ENCODE measurements at regions not wholly inside any gene's neighbourhood (a gene's known extent, or its start where the extent isn't known, plus 50 kb on each side); places are given as distances from the start of the nearest gene placed in this dataset.
"Not testable (repeated sequence)": the region's sequence is repeated elsewhere in the genome, so short reads cannot be mapped to it uniquely, and the experiment has no call there.

DNA sequence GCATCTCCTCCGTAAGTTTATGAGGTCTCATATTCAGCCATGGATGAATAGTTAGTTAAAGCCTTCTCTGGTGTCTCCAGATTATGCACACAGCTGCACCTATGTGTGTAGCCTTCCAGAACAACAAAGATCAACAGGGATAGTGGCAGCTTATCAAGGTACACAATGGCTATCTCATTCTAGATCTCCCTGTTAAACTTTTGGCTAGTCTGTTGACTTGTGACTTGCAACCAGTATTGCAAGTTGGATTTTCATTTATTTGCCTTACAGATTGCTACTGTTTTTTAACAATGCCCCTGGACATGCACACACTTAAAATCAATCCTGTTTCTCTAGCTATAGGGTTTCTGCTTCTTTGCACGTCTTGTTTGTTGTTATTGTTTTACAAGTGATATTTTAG, 363.2 kb downstream of the OMA1 start (continued):
- TF ChIP-seq ZFP30 (CRISPR knock-in tag; IDR thresholded peaks at IDR 0.05) (no peak), CSDC2 (CRISPR knock-in tag; IDR thresholded peaks at IDR 0.05) (no peak), BACH2 (CRISPR knock-in tag; IDR thresholded peaks at IDR 0.05; ENCODE audit: borderline replicate concordance) (no peak), PPARA (CRISPR knock-in tag; IDR thresholded peaks at IDR 0.05; ENCODE audit: borderline replicate concordance) (no peak), ARNTL (CRISPR knock-in tag; IDR thresholded peaks at IDR 0.05; ENCODE audit: borderline replicate concordance, low read depth) (no peak), CSRNP3 (CRISPR knock-in tag; IDR thresholded peaks at IDR 0.05) (no peak)

GRCh38 chr1:58180537-58180936, 366.0 kb downstream of the OMA1 start:
- ATAC-seq = no peak
- no peak for TF ChIP-seq OSR1 (CRISPR knock-in tag; IDR thresholded peaks at IDR 0.05)
- TF ChIP-seq ZC3H10 (CRISPR knock-in tag; IDR thresholded peaks at IDR 0.05) = no peak
- TF ChIP-seq BACH2 (CRISPR knock-in tag; IDR thresholded peaks at IDR 0.05; ENCODE audit: borderline replicate concordance) = no peak
- no peak for TF ChIP-seq ZNF8 (CRISPR knock-in tag; IDR thresholded peaks at IDR 0.05)
- no peak for TF ChIP-seq TCF4 (CRISPR knock-in tag; IDR thresholded peaks at IDR 0.05; ENCODE audit: borderline replicate concordance)

DNA sequence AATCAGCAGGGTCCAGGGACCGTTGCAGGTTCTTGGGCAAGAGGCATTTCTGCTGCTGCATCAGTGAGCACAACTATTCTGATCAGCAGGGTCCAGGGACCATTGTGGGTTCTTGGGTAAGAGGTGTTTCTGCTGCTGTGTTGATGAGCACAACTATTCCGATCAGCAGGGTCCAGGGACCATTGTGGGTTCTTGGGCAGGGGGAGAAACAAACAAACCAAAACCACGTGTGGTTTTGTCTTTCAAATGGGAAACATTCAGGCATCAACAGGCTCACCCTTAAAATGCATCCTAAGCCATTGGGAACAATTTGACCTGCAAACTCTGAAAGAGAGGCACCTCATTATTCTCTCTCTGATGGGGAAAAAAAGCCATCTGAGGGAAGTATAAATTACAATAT, 377.4 kb downstream of the OMA1 start:
- not testable (repeated sequence) for ATAC-seq

GRCh38 chr1:58167131-58167530, 379.4 kb downstream of the OMA1 start:
- ATAC-seq = not testable (repeated sequence)

GRCh38 chr1:58166417-58166816, 380.1 kb downstream of the OMA1 start:
- TF ChIP-seq ZNF565 (CRISPR knock-in tag; conservative IDR thresholded peaks at IDR 0.05; ENCODE audit: low read depth) (no peak), ZC3H10 (CRISPR knock-in tag; IDR thresholded peaks at IDR 0.05) (no peak), PPARA (CRISPR knock-in tag; IDR thresholded peaks at IDR 0.05; ENCODE audit: borderline replicate concordance) (no peak), OSR1 (CRISPR knock-in tag; IDR thresholded peaks at IDR 0.05) (no peak), PATZ1 (CRISPR knock-in tag; IDR thresholded peaks at IDR 0.05; ENCODE audit: borderline replicate concordance) (no peak), ISL1 (CRISPR knock-in tag; IDR thresholded peaks at IDR 0.05) (no peak), BACH2 (CRISPR knock-in tag; IDR thresholded peaks at IDR 0.05; ENCODE audit: borderline replicate concordance) (no peak), ZFP30 (CRISPR knock-in tag; IDR thresholded peaks at IDR 0.05) (no peak), ZNF70 (CRISPR knock-in tag; IDR thresholded peaks at IDR 0.05) (no peak), ARNTL (CRISPR knock-in tag; IDR thresholded peaks at IDR 0.05; ENCODE audit: borderline replicate concordance, low read depth) (no peak), TCF4 (CRISPR knock-in tag; IDR thresholded peaks at IDR 0.05; ENCODE audit: borderline replicate concordance) (no peak), GLIS3 (CRISPR knock-in tag; IDR thresholded peaks at IDR 0.05) (no peak)
- TF ChIP-seq, protein P1, sequence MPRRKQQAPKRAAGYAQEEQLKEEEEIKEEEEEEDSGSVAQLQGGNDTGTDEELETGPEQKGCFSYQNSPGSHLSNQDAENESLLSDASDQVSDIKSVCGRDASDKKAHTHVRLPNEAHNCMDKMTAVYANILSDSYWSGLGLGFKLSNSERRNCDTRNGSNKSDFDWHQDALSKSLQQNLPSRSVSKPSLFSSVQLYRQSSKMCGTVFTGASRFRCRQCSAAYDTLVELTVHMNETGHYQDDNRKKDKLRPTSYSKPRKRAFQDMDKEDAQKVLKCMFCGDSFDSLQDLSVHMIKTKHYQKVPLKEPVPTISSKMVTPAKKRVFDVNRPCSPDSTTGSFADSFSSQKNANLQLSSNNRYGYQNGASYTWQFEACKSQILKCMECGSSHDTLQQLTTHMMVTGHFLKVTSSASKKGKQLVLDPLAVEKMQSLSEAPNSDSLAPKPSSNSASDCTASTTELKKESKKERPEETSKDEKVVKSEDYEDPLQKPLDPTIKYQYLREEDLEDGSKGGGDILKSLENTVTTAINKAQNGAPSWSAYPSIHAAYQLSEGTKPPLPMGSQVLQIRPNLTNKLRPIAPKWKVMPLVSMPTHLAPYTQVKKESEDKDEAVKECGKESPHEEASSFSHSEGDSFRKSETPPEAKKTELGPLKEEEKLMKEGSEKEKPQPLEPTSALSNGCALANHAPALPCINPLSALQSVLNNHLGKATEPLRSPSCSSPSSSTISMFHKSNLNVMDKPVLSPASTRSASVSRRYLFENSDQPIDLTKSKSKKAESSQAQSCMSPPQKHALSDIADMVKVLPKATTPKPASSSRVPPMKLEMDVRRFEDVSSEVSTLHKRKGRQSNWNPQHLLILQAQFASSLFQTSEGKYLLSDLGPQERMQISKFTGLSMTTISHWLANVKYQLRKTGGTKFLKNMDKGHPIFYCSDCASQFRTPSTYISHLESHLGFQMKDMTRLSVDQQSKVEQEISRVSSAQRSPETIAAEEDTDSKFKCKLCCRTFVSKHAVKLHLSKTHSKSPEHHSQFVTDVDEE (CRISPR knock-in tag; IDR thresholded peaks at IDR 0.05) = no peak
- TF ChIP-seq, protein P2, sequence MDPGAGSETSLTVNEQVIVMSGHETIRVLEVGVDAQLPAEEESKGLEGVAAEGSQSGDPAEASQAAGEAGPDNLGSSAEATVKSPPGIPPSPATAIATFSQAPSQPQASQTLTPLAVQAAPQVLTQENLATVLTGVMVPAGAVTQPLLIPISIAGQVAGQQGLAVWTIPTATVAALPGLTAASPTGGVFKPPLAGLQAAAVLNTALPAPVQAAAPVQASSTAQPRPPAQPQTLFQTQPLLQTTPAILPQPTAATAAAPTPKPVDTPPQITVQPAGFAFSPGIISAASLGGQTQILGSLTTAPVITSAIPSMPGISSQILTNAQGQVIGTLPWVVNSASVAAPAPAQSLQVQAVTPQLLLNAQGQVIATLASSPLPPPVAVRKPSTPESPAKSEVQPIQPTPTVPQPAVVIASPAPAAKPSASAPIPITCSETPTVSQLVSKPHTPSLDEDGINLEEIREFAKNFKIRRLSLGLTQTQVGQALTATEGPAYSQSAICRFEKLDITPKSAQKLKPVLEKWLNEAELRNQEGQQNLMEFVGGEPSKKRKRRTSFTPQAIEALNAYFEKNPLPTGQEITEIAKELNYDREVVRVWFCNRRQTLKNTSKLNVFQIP (CRISPR knock-in tag; IDR thresholded peaks at IDR 0.05; ENCODE audit: borderline replicate concordance, low read depth) = no peak
- ATAC-seq = no peak

DNA sequence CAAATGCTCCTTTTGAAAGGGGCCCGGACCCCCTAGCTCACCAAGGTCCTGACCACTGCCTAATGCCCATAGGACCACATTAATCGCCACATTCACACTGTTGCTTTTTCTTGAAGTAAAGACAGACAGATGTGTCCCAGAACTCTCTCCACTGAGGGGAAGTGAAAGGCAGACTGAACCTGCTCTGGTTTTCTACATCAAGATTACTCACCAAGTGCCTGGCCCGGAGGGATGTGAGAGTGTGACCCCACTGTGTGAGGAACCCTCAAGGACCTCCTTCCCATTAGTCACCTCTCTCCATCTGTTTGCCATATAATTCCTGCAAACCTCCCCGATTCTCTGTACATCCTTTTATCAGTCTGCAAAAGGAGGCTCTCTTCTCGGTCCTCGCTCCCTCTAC, 381.5 kb downstream of the OMA1 start:
- TF ChIP-seq ZFP3 (CRISPR knock-in tag; IDR thresholded peaks at IDR 0.05) (no peak), TOX (CRISPR knock-in tag; IDR thresholded peaks at IDR 0.05; ENCODE audit: borderline replicate concordance) (no peak)
- no peak for ATAC-seq
